HG02870 (cell line): ENCODE measurements at regions not wholly inside any gene's neighbourhood (a gene's known extent, or its start where the extent isn't known, plus 50 kb on each side); places are given as distances from the start of the nearest gene placed in this dataset.
"Not testable (repeated sequence)": the region's sequence is repeated elsewhere in the genome, so short reads cannot be mapped to it uniquely, and the experiment has no call there.

Experiments used
- ATAC-seq: cut with Tn5 transposase; IDR thresholded peaks from one replicate; pipeline ENCODE4 v1.9.1; 2021; ENCODE audit warnings: mild to moderate bottlenecking, moderate library complexity; ENCODE audit not compliant: unreplicated experiment

- ATAC-seq: no peak
Measured at GRCh38 chr6:22349051-22349450, 52.2 kb upstream of the PRL start.

GRCh38 chr6:22349528-22349927, 52.7 kb upstream of the PRL start:
- ATAC-seq: no peak

DNA sequence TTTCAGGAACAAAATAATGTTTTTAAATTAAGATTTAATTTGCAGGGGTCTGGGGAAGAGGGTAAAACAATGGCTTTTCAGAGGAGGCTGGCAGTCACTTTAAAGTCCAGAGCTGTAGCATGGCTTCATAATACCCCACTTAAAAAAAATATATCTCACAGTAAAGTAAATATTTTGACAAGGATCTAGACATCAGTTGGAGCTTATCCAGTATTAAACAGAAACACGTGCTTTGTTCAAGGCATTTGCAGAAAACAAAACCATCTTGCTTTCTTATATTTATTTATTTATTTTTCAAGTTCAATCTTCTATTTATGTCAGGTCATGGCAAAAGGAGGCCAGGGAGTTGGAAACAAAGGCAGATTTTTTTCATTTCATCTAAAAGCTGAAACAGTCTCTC, 53.3 kb upstream of the PRL start:
- ATAC-seq: no peak

- ATAC-seq: no peak
Measured at GRCh38 chr6:22353101-22353500, 56.3 kb upstream of the PRL start.

DNA sequence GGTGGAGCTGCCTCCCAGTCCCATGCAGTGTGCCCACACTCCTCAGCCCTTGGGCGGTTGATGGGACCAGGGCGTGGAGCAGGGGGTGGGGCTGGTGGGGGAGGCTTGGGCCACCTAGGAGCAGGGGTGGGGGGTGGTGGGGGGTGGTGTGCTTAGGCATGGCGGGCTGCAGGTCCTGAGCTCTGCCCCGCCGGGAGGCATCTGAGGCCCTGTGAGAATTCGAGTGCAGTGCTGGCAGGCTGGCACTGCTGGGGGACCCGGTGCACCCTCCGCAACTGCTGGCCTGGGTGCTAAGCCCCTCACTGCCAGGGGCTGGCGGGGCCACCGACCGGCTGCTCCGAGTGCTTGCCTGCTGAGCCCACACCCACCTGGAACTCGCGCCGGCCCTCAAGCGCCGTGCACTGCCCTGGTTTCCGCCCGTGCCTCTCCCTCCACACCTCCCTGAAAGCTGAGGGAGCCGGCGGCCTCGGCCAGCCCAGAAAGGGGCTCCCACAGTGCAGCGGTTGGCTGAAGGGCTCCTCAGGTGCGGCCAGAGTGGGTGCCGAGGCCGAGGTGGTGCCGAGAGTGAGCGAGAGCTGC, 59.6 kb upstream of the PRL start:
- ATAC-seq: no peak

- peak; percentile 87 for ATAC-seq
Measured at GRCh38 chr6:22357724-22358189, 60.9 kb upstream of the PRL start.

DNA sequence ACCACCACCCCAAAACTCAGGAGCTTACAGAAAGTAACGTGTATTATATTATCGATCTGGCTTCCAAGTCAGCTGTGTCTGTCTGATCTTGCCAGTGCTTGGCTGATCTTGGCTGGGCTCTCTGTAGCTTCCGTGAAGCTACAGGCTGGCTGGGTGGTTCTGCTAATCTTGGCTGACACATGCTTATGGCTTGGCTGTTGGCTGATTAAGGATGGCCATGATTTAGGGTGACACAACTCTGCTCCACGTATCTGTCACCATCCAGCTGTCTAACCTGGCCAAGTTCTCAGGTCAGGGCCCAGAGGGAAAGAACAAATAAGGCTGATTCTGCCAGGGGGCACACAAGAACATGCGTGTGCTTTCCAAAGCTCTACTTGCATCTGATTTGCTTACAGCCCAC, 64.7 kb upstream of the PRL start:
- ATAC-seq: no peak

GRCh38 chr6:22362361-22362760, 65.5 kb upstream of the PRL start:
- no peak for ATAC-seq

DNA sequence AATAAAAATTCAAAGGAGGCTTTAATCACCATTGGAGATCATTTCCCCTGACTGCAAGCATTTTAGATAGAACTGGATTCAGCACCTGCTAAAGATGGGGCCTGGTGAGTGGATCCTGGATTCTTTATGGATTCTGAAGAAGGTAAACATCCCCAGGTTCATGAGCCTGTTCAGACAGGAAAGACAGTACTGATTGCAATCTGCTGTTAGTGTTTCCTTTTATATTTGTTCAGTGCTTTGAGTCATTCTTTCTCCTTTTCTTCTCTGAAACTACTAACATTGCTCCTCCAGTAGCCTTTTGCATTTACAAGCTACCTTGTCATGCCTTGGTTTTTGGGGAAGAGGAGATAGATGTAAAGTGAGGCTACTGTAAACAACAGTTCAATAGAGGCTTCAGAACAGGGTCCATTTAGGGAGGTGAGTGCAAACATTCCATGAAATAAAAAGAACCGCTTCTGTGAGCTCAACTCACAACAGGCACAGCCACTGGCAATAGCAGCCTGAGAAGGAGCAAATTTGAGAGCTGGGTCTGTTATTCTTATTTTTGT, 66.4 kb upstream of the PRL start:
- ATAC-seq: peak; percentile 37

DNA sequence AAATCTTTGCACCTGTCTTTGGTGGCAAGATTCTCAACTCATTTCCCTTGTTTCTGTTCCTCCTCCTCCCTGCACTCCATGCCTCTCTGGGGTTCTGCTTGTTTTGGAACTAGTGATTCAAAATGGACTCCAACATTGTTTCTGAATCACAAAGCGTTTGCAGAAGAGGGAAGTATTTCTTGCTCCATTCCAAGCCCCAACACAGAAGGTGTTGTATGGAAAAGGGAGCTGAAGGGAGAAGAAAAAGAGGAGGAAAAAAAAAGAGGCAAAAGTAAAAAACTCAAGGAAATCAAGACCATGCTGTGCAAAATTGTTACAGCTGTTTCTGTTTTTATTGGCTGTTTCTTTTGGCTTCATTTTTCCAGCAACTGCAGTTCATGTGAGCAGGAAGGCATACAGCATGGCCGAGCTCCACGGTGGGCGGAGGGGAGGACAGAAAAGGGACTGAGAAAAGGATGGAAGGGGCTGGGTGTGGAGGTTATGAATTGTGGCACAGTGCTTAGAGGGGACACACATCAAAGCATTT, 66.9 kb upstream of the PRL start:
- peak; percentile 69 for ATAC-seq

DNA sequence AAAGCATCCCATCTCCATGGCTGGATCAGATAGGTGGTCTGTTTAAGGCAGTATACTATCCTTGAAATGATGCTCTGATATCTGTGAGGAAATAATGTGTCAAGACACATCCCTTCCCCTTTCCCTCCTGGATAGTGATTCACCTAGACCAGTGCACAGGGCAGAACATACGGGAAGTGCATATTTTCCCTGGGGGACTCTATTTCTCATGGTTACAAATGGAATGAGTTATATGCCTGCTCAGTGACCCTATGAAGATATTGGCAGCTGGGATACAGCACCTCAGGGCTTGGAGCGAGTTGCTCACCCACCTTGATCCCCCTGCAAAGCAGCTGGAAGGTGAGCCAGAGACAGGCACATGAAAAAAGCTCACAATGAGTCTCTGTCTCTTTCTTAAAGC, 67.5 kb upstream of the PRL start:
- ATAC-seq: no peak

- ATAC-seq: no peak
Measured at GRCh38 chr6:22366214-22366613, 69.4 kb upstream of the PRL start.

GRCh38 chr6:22367346-22367745, 70.5 kb upstream of the PRL start:
- ATAC-seq: no peak

GRCh38 chr6:22368794-22369193, 72.0 kb upstream of the PRL start:
- no peak for ATAC-seq

GRCh38 chr6:22372922-22373321, 76.1 kb upstream of the PRL start:
- peak; percentile 97 for ATAC-seq

GRCh38 chr6:22374950-22375349, 78.1 kb upstream of the PRL start:
- ATAC-seq: not testable (repeated sequence)

- ATAC-seq: not testable (repeated sequence)
Measured at GRCh38 chr6:22376293-22376692, 79.5 kb upstream of the PRL start.

GRCh38 chr6:22378536-22378935, 81.7 kb upstream of the PRL start:
- not testable (repeated sequence) for ATAC-seq

GRCh38 chr6:22380236-22380635, 83.4 kb upstream of the PRL start:
- no peak for ATAC-seq

DNA sequence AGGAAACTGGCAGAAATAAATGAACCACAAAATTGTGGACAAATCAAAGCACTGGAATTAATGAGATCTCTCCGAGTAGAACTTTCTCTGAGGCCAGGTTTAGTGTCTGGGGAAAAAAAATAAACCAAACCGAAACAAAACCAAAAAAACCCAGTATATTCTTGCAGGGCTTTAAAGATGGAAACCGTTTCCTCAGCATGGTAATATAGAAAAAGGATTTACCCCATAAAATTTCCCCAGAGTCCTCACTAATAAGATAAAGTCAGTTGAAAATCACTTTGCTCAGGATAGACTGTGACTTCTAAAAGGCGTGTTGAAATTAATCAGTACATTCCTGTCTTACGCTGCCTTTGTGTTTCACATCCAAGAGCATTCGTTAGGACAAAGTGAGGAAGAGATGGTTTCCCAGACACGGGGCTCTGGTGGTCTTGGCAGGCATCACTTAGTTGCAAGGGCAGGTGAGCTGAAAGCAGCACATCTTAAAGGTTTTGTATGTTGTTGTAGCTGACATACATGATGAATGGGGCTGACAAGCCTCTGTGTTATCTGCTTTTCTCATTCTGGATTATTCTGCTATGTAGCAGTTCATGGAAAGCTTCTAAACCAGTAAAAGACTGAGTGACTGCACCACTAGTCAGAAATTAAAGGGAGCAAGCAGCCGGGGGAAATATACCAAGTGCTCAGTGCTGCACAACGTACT, 85.2 kb upstream of the PRL start:
- ATAC-seq: no peak

DNA sequence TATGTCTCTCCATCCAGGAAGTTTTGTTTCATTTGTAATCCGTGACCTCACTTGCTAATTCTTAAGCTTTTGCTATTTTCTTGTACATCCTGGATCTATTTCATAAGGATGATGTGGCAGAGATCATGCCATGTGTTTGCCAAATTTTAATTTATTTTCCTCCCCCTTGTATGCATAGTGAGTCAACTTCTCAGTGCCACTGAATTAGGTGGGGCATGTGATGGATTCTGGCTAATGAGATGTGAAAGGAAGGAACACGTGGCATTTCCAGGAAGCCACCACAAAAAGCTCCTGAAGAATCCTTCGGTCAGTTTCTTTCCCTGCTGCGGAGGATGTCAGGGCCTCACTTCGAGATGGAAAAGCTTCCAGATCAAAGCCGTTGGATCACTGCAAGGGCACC, 86.2 kb upstream of the PRL start:
- no peak for ATAC-seq

DNA sequence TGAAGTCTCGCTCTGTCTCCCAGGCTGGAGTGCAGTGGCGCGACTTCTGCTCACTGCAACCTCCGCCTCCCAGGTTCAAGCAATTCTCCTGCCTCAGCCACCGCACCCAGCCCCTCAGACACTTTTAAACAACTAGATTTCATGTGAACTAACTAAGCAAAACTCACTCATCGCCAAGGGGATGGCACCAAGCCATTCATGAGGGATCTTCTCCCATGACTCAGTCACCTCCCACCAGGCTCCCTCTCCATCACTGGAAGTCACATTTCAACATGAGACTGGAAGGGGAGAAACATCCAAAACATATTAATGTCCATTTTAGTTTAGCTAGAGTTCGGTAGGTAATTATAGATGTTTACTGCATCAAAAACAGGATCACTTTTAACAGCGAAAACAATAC, 95.9 kb upstream of the PRL start:
- no peak for ATAC-seq
